IPS-18c (cell line): ENCODE measurements at regions not wholly inside any gene's neighbourhood (a gene's known extent, or its start where the extent isn't known, plus 50 kb on each side); places are given as distances from the start of the nearest gene placed in this dataset.
"Not testable (repeated sequence)": the region's sequence is repeated elsewhere in the genome, so short reads cannot be mapped to it uniquely, and the experiment has no call there.

Experiments used
- H3K4me3 ChIP-seq: 2 replicates; pipeline ENCODE4 v1.7.0; 2013; ENCODE audit warnings: low read depth, mild to moderate bottlenecking, low read length, moderate library complexity; ENCODE audit not compliant: insufficient read depth
- H3K9me3 ChIP-seq: one replicate; pipeline ENCODE4 v1.6.1; 2013; ENCODE audit warnings: mild to moderate bottlenecking, low read length, moderate library complexity; ENCODE audit not compliant: control insufficient read depth, insufficient read depth

DNA sequence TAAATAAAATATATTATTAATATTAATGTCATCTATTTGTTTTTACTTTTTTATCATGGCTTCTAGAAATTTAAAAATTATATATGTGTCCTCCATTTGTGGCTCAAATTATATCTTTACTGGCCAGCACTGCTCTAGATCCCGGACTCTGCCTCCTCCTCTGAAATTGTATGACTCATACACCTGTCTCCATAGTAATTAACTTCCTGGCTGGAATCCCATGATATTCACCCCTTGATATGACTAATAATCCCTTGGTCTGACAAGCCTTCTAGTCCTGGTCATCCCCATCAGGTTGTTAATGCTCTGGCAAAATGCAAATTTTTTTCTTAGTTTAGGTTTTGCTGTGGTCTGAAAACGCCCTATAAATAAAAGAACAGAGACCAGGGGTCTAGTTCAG lies 116.2 kb downstream of the BMP4 start:
- no peak overlapping the region for H3K4me3 ChIP-seq

DNA sequence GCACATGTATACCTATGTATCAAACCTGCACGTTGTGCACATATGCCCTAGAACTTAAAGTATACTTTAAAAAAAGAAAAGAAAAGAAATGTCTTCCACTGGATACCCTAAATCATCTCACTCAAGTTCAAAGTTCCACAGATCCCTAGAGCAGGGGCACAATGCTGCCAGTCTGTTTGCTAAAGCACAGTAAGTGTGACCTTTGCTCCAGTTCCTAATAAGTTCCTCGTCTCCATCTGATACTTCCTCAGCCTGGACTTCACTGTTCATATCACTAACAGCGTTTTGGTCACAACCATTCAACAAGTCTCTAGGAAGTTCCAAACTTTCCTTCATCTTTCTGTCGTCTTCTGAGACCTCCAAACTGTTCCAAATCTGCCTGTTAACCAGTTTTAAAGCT lies 118.3 kb downstream of the BMP4 start:
- H3K9me3 ChIP-seq = no peaks in the 10 kb centered on the region
- no peak overlapping the region for H3K4me3 ChIP-seq

More for the DNA sequence above, 116.2 kb downstream of the BMP4 start:
- H3K9me3 ChIP-seq = no peaks in the 10 kb centered on the region

DNA sequence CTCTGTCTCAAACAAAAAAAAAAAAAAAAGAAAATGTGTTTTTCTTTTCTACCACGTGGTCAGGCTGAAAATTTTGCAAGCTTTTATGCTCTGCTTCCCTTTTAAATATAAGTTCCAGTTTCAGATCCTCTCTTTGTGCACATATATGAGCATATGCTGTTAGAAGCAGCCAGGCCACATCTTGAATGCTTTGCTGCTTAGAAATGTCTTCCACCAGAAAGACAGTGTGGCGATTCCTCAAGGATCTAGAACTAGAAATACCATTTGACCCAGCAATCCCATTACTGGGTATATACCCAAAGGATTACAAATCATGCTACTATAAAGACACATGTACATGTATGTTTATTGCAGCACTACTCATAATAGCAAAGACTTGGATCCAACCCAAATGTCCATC lies 119.0 kb downstream of the BMP4 start:
- not testable (repeated sequence) for H3K4me3 ChIP-seq, H3K9me3 ChIP-seq

GRCh38 chr14:53836551-53836950 lies 120.1 kb downstream of the BMP4 start:
- no peaks in the 10 kb centered on the region for H3K9me3 ChIP-seq
- H3K4me3 ChIP-seq = no peak overlapping the region

DNA sequence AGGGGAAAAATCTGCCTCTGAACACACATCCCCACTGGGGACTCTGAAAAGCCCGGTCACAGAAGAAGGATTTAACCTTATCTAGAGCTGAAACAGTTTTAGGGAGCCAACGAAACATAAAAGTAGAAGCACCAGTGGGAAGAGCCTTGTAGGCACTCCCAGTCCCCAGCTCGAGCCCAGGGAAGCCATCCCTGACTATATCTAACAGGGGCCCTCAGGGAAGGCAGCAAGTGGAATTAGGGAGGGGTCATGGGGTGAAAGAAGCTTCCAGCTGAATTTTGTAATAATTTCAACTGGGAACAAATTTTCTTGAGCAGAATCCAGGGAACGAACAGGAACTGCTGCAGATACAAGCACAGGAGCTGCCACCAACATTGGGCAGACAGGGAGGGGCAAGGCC lies 127.8 kb downstream of the BMP4 start:
- no peak overlapping the region for H3K4me3 ChIP-seq
- no peaks in the 10 kb centered on the region for H3K9me3 ChIP-seq

DNA sequence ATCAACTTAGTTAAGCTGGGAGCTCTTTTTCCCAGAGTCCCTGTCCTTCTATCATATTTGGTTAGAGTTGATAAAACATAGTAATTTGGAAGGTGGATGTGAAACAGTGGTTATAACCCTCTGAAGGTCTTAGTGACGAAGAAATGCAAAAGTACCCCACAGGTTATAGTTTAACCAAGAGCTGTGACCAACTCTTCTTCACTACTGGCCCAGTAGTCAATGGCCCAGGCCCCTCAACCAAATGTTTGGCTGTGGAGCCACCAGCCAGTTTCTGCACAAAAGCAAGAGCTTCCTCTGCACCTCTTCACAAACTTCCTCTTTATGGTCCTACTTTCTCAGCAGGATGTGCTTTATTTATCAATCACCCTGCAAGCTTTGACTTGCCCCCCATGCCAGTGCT lies 132.6 kb downstream of the BMP4 start:
- no peak overlapping the region for H3K4me3 ChIP-seq
- H3K9me3 ChIP-seq = no peaks in the 10 kb centered on the region

GRCh38 chr14:53814392-53814791 lies 142.2 kb downstream of the BMP4 start:
- H3K4me3 ChIP-seq = no peak overlapping the region
- H3K9me3 ChIP-seq = no peaks in the 10 kb centered on the region

- no peaks in the 10 kb centered on the region for H3K9me3 ChIP-seq
- H3K4me3 ChIP-seq = no peak overlapping the region
Observed at GRCh38 chr14:53810221-53810620, 146.4 kb downstream of the BMP4 start.

GRCh38 chr14:53808042-53808441 lies 148.6 kb downstream of the BMP4 start:
- no peaks in the 10 kb centered on the region for H3K9me3 ChIP-seq

DNA sequence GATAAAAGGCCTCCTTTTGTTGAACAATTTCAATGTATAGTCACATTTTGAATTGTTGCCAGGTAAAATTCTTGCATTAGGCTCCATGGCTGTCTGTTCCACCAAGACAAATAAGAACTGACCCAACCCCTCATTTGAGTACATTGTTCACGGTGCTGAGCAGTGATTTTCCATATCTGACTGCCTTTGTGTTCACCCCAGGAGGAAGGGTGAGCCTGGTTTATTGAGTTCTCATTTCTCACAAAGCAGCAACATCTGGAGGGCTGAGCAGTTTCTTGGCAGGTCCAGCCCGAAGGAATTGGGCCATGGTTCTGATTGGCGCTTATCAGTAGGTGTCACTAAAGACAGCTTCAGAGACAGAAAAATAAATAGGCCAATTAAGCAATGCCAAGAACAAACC lies 149.1 kb downstream of the BMP4 start:
- Histone ChIP-seq H3K4me3 (no peak overlapping the region), H3K9me3 (no peaks in the 10 kb centered on the region)

More at GRCh38 chr14:53808042-53808441, 148.6 kb downstream of the BMP4 start:
- H3K4me3 ChIP-seq = no peak overlapping the region

DNA sequence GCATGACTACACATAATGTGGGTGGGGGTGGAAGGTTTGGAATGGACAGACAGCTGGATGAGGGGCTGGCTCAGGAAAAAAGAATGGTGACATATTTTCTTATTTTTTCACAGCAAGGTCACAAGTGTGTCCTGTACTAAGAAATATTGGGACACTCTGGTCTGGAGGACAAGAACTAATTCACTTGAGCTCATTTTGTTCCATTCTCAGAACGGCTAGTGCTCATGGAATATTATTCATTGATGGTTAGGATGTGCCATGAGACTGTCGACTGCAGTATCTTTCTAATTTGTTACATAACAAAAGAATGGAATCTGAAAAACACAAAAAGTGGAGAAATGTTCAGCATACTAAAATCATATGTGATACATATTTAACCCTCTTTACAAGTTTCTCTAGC lies 149.5 kb downstream of the BMP4 start:
- Histone ChIP-seq H3K4me3 (no peak overlapping the region), H3K9me3 (no peaks in the 10 kb centered on the region)

DNA sequence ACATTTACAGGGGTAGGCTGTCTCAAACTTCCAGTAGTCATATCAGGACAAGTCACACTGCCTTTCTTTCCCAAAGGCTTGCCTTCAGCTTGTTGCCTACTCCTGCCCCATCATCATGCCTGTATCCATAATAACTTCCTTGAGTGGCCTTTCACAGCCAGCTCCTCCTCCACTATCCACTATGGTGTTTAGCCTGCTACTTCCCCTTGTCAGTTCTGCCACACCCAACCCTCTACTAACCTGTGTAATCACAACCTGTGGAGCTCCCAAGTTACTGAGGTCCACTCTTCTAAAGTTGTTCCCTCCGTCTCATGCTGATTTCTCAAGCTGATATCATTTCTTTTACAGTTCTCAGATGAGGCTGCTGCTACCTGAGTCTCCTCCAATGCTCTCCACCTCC lies 159.9 kb downstream of the BMP4 start:
- Histone ChIP-seq H3K4me3 (no peak overlapping the region), H3K9me3 (no peaks in the 10 kb centered on the region)

GRCh38 chr14:53793790-53794505 lies 162.7 kb downstream of the BMP4 start:
- no peaks in the 10 kb centered on the region for H3K9me3 ChIP-seq
- no peak overlapping the region for H3K4me3 ChIP-seq

DNA sequence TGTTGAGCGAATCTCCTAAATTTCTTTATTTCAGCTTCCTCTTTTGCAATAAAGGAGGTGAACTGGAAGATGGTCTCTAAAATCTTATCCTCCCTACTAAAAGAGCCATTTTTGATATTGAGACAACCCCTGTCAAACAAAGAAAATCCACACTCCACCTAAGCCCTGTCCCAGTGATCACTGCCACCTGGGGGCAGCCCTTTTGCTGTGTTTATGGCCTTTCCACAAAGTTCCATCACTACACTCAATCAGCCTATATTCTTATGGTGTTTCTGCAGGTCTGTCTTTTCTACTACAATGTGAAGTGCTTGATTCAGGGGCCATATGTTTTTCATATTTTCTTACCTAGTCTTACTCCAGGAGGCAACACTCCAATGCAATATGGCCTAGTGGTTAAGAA lies 163.7 kb downstream of the BMP4 start:
- Histone ChIP-seq H3K4me3 (no peak overlapping the region), H3K9me3 (no peaks in the 10 kb centered on the region)

DNA sequence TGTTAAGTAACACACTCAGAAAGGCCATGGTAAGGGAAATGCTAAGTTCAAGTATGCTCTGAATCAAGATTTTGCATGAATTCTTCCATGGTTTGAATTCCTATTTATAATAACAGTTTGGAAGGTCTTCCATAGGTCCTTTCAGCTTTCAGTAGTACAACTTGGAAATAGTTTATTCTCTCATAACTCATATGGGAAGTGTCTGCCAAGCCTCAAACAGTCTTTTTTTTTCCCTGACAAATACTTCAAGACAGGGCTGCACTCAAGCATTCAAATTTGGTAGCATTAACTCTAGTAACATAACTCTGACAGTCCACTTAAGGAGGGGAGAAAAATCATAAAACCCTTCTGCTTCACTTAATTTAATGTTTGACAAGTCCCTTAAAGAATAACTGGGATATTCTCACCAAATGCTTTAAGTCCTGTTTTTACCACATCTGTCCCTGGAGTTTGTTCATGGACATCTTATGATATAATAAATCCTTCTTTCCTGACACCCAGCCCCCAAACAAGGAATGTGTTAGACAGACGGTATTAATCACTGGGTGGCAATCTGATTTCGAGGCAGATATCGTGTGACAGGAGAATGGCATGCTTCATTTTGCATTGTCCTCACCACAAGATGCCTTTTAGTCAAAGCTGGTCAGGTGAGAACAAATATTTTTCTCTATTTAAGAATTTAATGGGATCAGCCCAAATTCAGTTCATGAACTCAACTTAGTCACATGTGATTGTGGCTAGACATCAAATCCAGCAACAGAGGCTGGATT lies 165.7 kb downstream of the BMP4 start:
- H3K9me3 ChIP-seq = peaks cover 2% of the 10 kb centered on the region
- H3K4me3 ChIP-seq = no peak overlapping the region

- no peak overlapping the region for H3K4me3 ChIP-seq
- H3K9me3 ChIP-seq = peaks cover 2% of the 10 kb centered on the region
Observed at GRCh38 chr14:53788566-53788965, 168.1 kb downstream of the BMP4 start.

DNA sequence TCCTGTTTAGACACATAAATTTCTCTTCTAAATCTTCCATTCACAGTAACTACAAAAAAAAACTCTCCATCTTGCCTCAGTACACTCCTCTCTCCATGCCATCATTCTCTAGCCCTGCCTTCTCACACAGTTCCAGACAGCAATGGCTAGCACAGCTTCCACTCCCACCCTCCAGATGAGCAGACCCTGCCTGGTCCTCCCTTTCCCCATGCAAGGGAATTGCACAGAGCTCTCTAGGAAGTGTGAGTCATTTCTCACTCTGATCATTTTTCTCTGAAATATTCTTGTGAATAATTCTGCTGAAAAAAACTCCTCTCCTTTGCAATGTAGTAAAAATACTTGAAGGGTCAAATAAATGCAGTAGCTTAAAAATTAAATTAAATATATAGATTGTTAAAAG lies 170.6 kb downstream of the BMP4 start:
- Histone ChIP-seq H3K9me3 (peaks cover 2% of the 10 kb centered on the region), H3K4me3 (no peak overlapping the region)

DNA sequence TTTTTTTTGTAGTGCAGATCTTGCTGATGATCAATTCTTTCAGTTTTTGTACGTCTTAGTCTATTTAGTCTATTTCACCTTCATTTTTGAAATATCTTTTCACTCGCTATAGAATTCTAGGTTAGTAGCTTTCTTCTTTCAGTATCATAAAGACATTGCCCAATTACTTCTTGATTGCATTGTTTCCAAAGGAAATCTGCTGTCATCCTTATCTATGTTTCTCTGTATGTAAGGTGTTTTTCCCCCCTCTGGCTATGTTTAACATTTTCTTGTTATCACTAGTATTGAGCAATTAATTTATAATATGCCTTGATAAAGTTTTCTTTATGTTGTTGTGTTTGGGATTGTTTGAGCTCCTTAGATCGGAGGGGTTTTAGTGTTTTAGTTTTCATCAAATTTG lies 171.9 kb downstream of the BMP4 start:
- H3K4me3 ChIP-seq = no peak overlapping the region
- peaks cover 2% of the 10 kb centered on the region for H3K9me3 ChIP-seq
